SK-N-SH (cell line): ENCODE measurements at regions not wholly inside any gene's neighbourhood (a gene's known extent, or its start where the extent isn't known, plus 50 kb on each side); places are given as distances from the start of the nearest gene placed in this dataset.

Source experiments
- TF ChIP-seq, protein P1 (sequence below): IDR thresholded peaks from 2 replicates; pipeline ENCODE4 v1.4.0; 2012; ENCODE audit warnings: low read depth, borderline replicate concordance
- TF ChIP-seq, protein P2 (sequence below): fragments of 200-600 bp; sonication (generic); IDR thresholded peaks from 2 replicates; pipeline ENCODE4 v1.6.1; 2017; ENCODE audit warnings: antibody characterized with exemption, mild to moderate bottlenecking, moderate library complexity

DNA sequence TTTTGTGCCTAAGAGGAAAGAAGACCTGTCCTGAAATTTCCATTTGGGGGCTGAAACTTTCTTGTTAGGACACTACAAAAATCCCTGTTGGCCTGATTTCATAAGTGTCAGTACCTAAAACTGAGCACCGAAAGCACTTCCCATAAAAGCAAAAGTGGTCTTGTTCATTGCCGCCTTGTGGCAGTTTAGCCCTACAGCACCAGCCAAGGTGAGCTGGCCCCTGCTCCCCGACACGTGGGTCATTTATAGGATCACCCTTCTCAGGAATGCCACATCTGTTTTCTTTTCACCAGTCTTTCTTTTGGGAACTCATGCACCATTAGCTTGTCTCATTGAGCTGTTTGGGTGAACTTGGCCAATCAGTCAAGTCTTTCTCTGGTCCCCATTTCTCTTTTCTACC is 155.8 kb upstream of the KAZN start:
- TF ChIP-seq, protein P1, sequence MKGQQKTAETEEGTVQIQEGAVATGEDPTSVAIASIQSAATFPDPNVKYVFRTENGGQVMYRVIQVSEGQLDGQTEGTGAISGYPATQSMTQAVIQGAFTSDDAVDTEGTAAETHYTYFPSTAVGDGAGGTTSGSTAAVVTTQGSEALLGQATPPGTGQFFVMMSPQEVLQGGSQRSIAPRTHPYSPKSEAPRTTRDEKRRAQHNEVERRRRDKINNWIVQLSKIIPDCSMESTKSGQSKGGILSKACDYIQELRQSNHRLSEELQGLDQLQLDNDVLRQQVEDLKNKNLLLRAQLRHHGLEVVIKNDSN = no peak
- TF ChIP-seq, protein P2, sequence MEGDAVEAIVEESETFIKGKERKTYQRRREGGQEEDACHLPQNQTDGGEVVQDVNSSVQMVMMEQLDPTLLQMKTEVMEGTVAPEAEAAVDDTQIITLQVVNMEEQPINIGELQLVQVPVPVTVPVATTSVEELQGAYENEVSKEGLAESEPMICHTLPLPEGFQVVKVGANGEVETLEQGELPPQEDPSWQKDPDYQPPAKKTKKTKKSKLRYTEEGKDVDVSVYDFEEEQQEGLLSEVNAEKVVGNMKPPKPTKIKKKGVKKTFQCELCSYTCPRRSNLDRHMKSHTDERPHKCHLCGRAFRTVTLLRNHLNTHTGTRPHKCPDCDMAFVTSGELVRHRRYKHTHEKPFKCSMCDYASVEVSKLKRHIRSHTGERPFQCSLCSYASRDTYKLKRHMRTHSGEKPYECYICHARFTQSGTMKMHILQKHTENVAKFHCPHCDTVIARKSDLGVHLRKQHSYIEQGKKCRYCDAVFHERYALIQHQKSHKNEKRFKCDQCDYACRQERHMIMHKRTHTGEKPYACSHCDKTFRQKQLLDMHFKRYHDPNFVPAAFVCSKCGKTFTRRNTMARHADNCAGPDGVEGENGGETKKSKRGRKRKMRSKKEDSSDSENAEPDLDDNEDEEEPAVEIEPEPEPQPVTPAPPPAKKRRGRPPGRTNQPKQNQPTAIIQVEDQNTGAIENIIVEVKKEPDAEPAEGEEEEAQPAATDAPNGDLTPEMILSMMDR = no peak
